Testis (tissue), 2 donors: ENCODE measurements at regions not wholly inside any gene's neighbourhood (a gene's known extent, or its start where the extent isn't known, plus 50 kb on each side); places are given as distances from the start of the nearest gene placed in this dataset.

Experiments used
- DNase-seq: peaks from one replicate; pipeline ENCODE4 v3.0.0-alpha.2; 2019
- H3K27ac ChIP-seq, 2 donors: fragments of 200-600 bp; sonication (generic); one replicate each; pipeline ENCODE4 v1.5.1; 2019
- H3K27me3 ChIP-seq: fragments of 200-600 bp; sonication (generic); one replicate; pipeline ENCODE4 v1.5.1; 2019
- H3K36me3 ChIP-seq: fragments of 200-600 bp; sonication (generic); one replicate; pipeline ENCODE4 v1.5.1; 2017; ENCODE audit warnings: low read depth; ENCODE audit errors: missing control alignments
- H3K4me1 ChIP-seq: fragments of 200-600 bp; sonication (generic); one replicate; pipeline ENCODE4 v1.5.1; 2019
- H3K4me3 ChIP-seq, 2 donors: fragments of 200-600 bp; sonication (generic); one replicate each; pipeline ENCODE4 v1.5.1; 2017 to 2019
- H3K9me3 ChIP-seq: fragments of 200-600 bp; sonication (generic); one replicate; pipeline ENCODE4 v1.5.1; 2017
- CTCF ChIP-seq, 3 experiments: fragments of 450-650 bp in 2 of 3; fragments of 200-600 bp in 1 of 3; sonication (generic) in 1 of 3; IDR thresholded peaks; one replicate each; pipeline ENCODE4 v1.5.1; 2016 to 2019; ENCODE audit warnings: antibody characterized with exemption in 3 of 3, mild to moderate bottlenecking in 2 of 3, moderate library complexity in 1 of 3
- POLR2A ChIP-seq: fragments of 450-650 bp; IDR thresholded peaks from one replicate; pipeline ENCODE4 v1.6.1; 2017; ENCODE audit warnings: antibody characterized with exemption, mild to moderate bottlenecking, moderate library complexity
- WGBS, 2 donors: methylation state at CpG; one replicate each; pipeline ENCODE4 v1.1.5; 2018; 5-methylcytosine and 5-hydroxymethylcytosine counted together
- intact Hi-C: fragments of 100-400 bp; cut with DNase I; formaldehyde crosslinking; loops from one replicate; pipeline ENCODE4 v1.15.1; 2023; ENCODE audit warnings: low total_unique reads

DNA sequence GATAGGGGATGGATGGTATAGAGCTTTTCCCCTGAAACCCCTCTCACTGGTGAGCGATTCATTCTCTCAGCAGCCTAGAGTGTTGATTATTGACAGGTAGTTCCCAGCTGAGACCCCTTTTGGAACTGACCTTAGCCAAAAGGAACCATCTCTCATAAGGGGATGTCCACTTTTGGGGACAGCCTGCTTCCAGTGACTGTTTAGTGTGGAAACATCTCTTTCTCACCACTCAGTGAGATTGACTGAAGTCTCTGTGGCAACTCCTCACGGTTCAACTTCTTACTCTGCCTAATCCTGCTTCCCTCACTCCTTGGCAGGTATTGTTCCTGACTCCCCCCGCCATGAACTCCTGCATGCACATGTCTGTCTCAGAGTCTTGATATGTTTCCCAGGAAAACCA is 529.2 kb upstream of the ATP2B1 start:
- Histone ChIP-seq H3K4me1 (no peaks in the 10 kb centered on the region), H3K27me3 (no peaks in the 10 kb centered on the region), H3K9me3 (no peaks in the 10 kb centered on the region), H3K4me3 (no peak overlapping the region), H3K27ac (no peak overlapping the region), H3K36me3 (no peaks in the 10 kb centered on the region)
- WGBS, 2 donors: 90 to 92% methylated on average over 3 of the region's 3 CpGs
- DNase-seq: no peak
- intact Hi-C loops: no loop called here
- no peak for TF ChIP-seq CTCF (IDR thresholded peaks at IDR 0.05)
- TF ChIP-seq POLR2A: no peak

DNA sequence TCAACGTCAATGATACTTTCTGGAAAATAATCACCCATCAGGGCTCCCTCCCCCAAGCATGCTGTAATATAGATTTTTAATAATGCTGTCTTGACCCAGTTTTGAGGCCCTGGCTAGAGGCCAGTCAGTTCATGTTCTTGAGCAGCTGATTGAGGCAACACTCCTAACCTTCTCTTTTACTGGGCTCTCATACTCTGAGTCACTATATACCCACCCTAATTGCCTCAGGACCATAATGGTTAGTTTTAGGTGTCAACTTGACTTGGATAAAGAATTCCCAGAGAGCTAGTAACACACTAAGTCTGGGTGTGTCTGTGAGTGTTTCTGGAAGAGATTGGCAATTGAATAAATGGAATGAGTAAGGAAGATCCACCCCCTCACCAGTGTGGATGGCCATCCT is 527.0 kb upstream of the ATP2B1 start:
- no peak for TF ChIP-seq CTCF (IDR thresholded peaks at IDR 0.05)
- no peak for TF ChIP-seq POLR2A
- Histone ChIP-seq H3K27me3 (no peaks in the 10 kb centered on the region), H3K36me3 (no peaks in the 10 kb centered on the region), H3K4me1 (no peaks in the 10 kb centered on the region), H3K4me3 (no peak overlapping the region), H3K27ac (no peak overlapping the region), H3K9me3 (no peaks in the 10 kb centered on the region)
- intact Hi-C loops: no loop called here
- DNase-seq: no peak
- WGBS, 2 donors: 67% methylated on average over 1 of the region's 1 CpG

GRCh38 chr12:90234472-90234871 is 525.8 kb upstream of the ATP2B1 start:
- no peak for DNase-seq
- H3K9me3 ChIP-seq: no peaks in the 10 kb centered on the region
- no peak overlapping the region for H3K27ac ChIP-seq
- no peaks in the 10 kb centered on the region for H3K36me3 ChIP-seq
- TF ChIP-seq POLR2A (no peak), CTCF (IDR thresholded peaks at IDR 0.05) (no peak)
- no peaks in the 10 kb centered on the region for H3K27me3 ChIP-seq
- no peak overlapping the region for H3K4me3 ChIP-seq
- intact Hi-C loops: no loop called here
- H3K4me1 ChIP-seq: no peaks in the 10 kb centered on the region
- 79 to 88% methylated on average over 2 of the region's 2 CpGs for WGBS, 2 donors

DNA sequence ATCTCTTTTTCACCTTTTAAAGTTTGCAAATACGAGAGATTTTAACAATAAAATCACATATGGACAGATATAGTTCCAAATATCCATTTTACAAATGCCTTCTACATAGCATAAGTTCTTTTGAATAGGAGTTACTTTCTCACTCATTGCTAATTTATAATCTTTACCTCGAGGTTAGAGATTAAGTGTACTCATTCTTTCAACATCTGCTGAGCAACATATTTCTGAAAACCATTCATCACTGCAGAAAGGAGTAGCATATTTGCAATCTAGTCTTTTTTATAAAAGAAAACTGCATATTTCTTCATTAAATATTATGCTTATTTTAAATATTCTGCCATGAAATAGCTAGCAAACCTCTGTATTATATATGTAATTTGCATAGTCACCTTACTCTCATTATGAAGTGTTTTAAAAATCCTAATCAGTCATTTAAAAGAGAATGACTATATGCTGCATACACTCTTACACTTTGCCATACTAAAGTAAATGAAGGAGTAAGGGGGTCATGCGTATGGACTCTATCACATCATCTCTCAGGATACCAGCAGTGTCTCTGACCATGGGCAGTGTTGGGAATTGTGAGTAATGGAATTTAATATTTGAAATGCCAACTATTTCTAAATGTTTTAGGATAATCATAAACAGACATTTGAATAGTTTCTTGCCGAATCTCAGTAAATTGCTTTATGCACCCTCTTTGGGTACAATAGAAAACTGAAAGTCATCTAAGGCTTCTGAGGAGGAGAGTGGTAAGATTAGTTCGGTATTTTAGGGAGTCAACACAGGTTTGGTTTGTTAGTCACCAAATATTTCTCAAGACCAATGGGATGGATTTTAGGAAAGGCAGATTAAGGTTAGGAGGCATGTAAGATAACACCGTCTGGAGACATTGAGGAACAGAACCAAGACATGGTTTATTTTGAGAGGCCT is 524.8 kb upstream of the ATP2B1 start:
- no peak for TF ChIP-seq POLR2A
- no peak for TF ChIP-seq CTCF (IDR thresholded peaks at IDR 0.05)
- DNase-seq: no peak
- WGBS, 2 donors: 79 to 80% methylated on average over 6 of the region's 6 CpGs

More for the DNA sequence above, 524.8 kb upstream of the ATP2B1 start:
- H3K36me3 ChIP-seq: no peaks in the 10 kb centered on the region
- no peaks in the 10 kb centered on the region for H3K27me3 ChIP-seq
- intact Hi-C loops: no loop called here
- H3K9me3 ChIP-seq: no peaks in the 10 kb centered on the region
- no peak overlapping the region for H3K27ac ChIP-seq
- H3K4me1 ChIP-seq: no peaks in the 10 kb centered on the region
- H3K4me3 ChIP-seq: no peak overlapping the region
